ENCODE measurements at regions not wholly inside any gene's neighbourhood (a gene's known extent, or its start where the extent isn't known, plus 50 kb on each side); places are given as distances from the start of the nearest gene placed in this dataset.
"Not testable (repeated sequence)": the region's sequence is repeated elsewhere in the genome, so short reads cannot be mapped to it uniquely, and the experiment has no call there.

DNA sequence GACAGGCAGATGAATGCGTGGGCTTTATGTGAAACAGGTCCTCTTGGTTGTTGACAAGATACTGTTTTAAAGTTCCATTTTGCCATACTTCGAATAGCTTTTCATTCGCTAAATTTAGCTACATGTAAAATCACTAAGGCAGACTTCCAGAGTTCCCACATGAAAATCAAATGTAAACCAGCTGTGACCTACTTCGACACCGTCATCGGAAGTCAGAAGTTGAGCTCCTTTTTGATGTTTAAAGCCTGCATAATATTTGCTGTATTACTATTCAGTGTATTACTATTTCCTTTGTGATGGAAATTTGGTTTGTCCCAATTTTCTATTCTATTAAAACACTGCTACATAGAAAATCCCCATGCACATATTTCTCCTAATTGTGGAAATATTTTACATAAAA lies 115.3 kb downstream of the IGLL1 start:
- TF ChIP-seq, protein P1, sequence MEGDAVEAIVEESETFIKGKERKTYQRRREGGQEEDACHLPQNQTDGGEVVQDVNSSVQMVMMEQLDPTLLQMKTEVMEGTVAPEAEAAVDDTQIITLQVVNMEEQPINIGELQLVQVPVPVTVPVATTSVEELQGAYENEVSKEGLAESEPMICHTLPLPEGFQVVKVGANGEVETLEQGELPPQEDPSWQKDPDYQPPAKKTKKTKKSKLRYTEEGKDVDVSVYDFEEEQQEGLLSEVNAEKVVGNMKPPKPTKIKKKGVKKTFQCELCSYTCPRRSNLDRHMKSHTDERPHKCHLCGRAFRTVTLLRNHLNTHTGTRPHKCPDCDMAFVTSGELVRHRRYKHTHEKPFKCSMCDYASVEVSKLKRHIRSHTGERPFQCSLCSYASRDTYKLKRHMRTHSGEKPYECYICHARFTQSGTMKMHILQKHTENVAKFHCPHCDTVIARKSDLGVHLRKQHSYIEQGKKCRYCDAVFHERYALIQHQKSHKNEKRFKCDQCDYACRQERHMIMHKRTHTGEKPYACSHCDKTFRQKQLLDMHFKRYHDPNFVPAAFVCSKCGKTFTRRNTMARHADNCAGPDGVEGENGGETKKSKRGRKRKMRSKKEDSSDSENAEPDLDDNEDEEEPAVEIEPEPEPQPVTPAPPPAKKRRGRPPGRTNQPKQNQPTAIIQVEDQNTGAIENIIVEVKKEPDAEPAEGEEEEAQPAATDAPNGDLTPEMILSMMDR (conservative IDR thresholded peaks at IDR 0.05; ENCODE audit: low read depth, low read length) = not testable (repeated sequence)
- not testable (repeated sequence) for TF ChIP-seq POLR2A (IDR thresholded peaks at IDR 0.05; ENCODE audit: low read depth, low read length); NFE2L2 (IDR thresholded peaks at IDR 0.05; ENCODE audit: low read depth, low read length); MXI1 (IDR thresholded peaks at IDR 0.05; ENCODE audit: borderline replicate concordance, low read depth, low read length); RAD21 (IDR thresholded peaks at IDR 0.05; ENCODE audit: low read length); RCOR1 (IDR thresholded peaks at IDR 0.05; ENCODE audit: insufficient replicate concordance, low read length); MAFK (IDR thresholded peaks at IDR 0.05; ENCODE audit: low read depth, low read length); BHLHE40 (IDR thresholded peaks at IDR 0.05; ENCODE audit: low read depth, low read length)

Measured in IMR-90 (cell line).